GM19351 (cell line): ENCODE measurements at regions not wholly inside any gene's neighbourhood (a gene's known extent, or its start where the extent isn't known, plus 50 kb on each side); places are given as distances from the start of the nearest gene placed in this dataset.

Source experiments
- ATAC-seq: cut with Tn5 transposase; IDR thresholded peaks from one replicate; pipeline ENCODE4 v1.9.1; 2021; ENCODE audit warnings: mild to moderate bottlenecking, moderate library complexity; ENCODE audit not compliant: unreplicated experiment

DNA sequence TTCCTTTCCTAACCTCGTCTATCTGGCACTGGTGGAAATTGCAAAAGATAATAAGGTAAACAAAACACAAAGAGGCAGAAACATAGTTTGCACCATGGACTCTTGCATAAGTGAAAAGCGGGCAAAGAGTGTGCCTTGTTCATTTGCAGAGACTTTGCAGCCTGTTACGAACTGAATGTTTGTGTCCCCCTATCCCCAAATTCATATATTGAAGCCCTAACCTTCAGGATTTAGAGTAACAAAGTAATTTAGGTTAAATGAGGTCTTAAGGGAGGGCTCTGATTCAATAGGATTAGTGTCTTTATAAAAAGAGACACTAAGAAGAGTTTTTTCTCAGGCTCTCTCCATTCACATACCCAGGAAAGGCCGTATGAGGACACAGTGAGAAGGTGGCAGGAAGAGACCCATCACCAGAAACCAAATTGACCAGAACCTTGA is 52.1 kb upstream of the FAM169A start:
- ATAC-seq = no peak

DNA sequence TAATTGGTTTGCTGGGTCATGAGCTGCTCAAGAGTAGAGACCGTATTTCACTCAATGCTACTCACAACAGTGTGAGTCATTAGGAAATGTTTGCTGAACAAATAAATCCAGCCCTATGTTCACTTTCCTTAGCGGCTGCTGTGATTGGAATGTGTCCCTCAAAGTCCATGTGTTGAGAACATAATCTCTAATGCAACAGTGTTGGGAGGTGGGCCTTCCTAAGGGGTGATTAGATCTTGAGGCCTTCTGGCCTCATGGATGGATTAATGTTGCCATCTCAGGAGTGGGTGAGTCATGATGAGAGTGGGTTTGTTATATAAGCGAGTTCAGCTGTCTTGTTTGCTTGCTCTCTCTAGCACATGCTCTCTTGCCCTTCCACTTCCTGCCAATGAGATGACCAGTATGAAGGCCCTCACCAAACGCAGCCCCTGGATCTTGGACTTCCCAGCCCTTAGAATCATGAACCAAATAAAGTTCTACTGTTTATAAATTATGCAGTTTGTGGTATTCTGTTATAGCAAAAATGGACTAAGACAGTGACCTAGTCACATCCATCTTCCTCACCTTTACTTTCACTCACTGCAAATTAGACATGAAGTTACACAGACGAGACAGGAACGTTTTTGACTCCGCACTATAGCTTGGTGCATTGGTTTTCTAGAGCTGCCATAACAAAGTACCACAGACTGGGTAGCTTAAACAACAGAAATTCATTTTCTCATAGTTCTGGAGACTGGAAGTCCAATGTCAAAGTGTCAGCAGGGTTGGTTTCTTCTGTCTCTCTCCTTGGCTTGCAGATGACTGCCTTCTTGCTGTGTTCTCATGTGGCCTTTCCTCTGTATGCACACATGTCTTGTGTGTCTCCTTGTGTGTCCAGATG is 50.9 kb upstream of the FAM169A start:
- ATAC-seq = no peak
